ENCODE measurements at regions not wholly inside any gene's neighbourhood (a gene's known extent, or its start where the extent isn't known, plus 50 kb on each side); places are given as distances from the start of the nearest gene placed in this dataset.

- Histone ChIP-seq H3K27me3 (ENCODE audit: insufficient read depth, low read depth, low read length) (no peaks in the 10 kb centered on the region), H3K27ac (ENCODE audit: low read length) (no peak overlapping the region), H3K9ac (ENCODE audit: low read length) (no peak overlapping the region), H4K20me1 (ENCODE audit: insufficient read depth) (no peaks in the 10 kb centered on the region), H3K9me2 (ENCODE audit: insufficient read depth, low read length) (no peaks in the 10 kb centered on the region), H2AFZ (ENCODE audit: low read depth, low read length) (no peak overlapping the region), H3K36me3 (ENCODE audit: insufficient read depth, low read length) (no peaks in the 10 kb centered on the region), H3K79me2 (replicated peaks; ENCODE audit: insufficient read depth, low read length) (no peaks in the 10 kb centered on the region), H3K4me2 (ENCODE audit: low read length) (no peak overlapping the region), H3F3A (ENCODE audit: insufficient read depth, low read length, poor library complexity, severe bottlenecking) (no peaks in the 10 kb centered on the region), H3K9me3 (ENCODE audit: low read length) (no peaks in the 10 kb centered on the region), H3K4me3 (ENCODE audit: low read length) (no peak overlapping the region)
- TF ChIP-seq POLR2AphosphoS5 (IDR thresholded peaks at IDR 0.05) (no peak), TAF1 (IDR thresholded peaks at IDR 0.05; ENCODE audit: low read depth) (no peak), EZH2 (IDR thresholded peaks at IDR 0.05; ENCODE audit: borderline replicate concordance, insufficient read depth, low read length, poor library complexity, severe bottlenecking) (no peak), EP300 (conservative IDR thresholded peaks at IDR 0.05; ENCODE audit: poor library complexity, severe bottlenecking) (no peak), MXI1 (conservative IDR thresholded peaks at IDR 0.05; ENCODE audit: poor library complexity, severe bottlenecking) (no peak), RAD21 (conservative IDR thresholded peaks at IDR 0.05) (no peak), REST (IDR thresholded peaks at IDR 0.05; ENCODE audit: borderline replicate concordance) (no peak), SMC3 (conservative IDR thresholded peaks at IDR 0.05; ENCODE audit: poor library complexity) (no peak), CTCF (IDR thresholded peaks at IDR 0.05; ENCODE audit: poor library complexity, severe bottlenecking) (no peak)
Measured at GRCh38 chr3:30139283-30139682, 467.1 kb upstream of the TGFBR2 start.

GRCh38 chr3:30140356-30141075 lies 465.9 kb upstream of the TGFBR2 start:
- H2AFZ ChIP-seq (ENCODE audit: low read depth, low read length): no peak overlapping the region

More at GRCh38 chr3:30140356-30141075, 465.9 kb upstream of the TGFBR2 start:
- Histone ChIP-seq H3K79me2 (replicated peaks; ENCODE audit: insufficient read depth, low read length) (no peaks in the 10 kb centered on the region), H3K27me3 (ENCODE audit: insufficient read depth, low read depth, low read length) (no peaks in the 10 kb centered on the region), H3K36me3 (ENCODE audit: insufficient read depth, low read length) (no peaks in the 10 kb centered on the region), H3K27ac (ENCODE audit: low read length) (no peak overlapping the region), H3K4me3 (ENCODE audit: low read length) (no peak overlapping the region), H3K9me3 (ENCODE audit: low read length) (no peaks in the 10 kb centered on the region), H3F3A (ENCODE audit: insufficient read depth, low read length, poor library complexity, severe bottlenecking) (no peaks in the 10 kb centered on the region), H4K20me1 (ENCODE audit: insufficient read depth) (no peaks in the 10 kb centered on the region), H3K9me2 (ENCODE audit: insufficient read depth, low read length) (no peaks in the 10 kb centered on the region), H3K9ac (ENCODE audit: low read length) (no peak overlapping the region), H3K4me2 (ENCODE audit: low read length) (no peak overlapping the region)
- TF ChIP-seq EP300 (conservative IDR thresholded peaks at IDR 0.05; ENCODE audit: poor library complexity, severe bottlenecking) (no peak), POLR2AphosphoS5 (IDR thresholded peaks at IDR 0.05) (no peak), REST (IDR thresholded peaks at IDR 0.05; ENCODE audit: borderline replicate concordance) (no peak), CTCF (IDR thresholded peaks at IDR 0.05; ENCODE audit: poor library complexity, severe bottlenecking) (no peak), SMC3 (conservative IDR thresholded peaks at IDR 0.05; ENCODE audit: poor library complexity) (no peak), TAF1 (IDR thresholded peaks at IDR 0.05; ENCODE audit: low read depth) (no peak), MXI1 (conservative IDR thresholded peaks at IDR 0.05; ENCODE audit: poor library complexity, severe bottlenecking) (no peak)

Measured in neural cell (in vitro differentiated cells).